OCI-M2 (cell line): ENCODE measurements at regions not wholly inside any gene's neighbourhood (a gene's known extent, or its start where the extent isn't known, plus 50 kb on each side); places are given as distances from the start of the nearest gene placed in this dataset.
"Not testable (repeated sequence)": the region's sequence is repeated elsewhere in the genome, so short reads cannot be mapped to it uniquely, and the experiment has no call there.

Experiments
- DNase-seq: peaks from one replicate; lab custom pipeline; 2025; ENCODE audit not compliant: unreplicated experiment; lab: John Stamatoyannopoulos, UW

GRCh38 chr3:75579981-75580782, 83.9 kb upstream of the FRG2C start:
- DNase-seq, result not testable (repeated sequence)

- DNase-seq, result not testable (repeated sequence)
These were observed 81.6 kb upstream of the FRG2C start for GRCh38 chr3:75582536-75582935.

GRCh38 chr3:75583116-75583515, 81.0 kb upstream of the FRG2C start:
- not testable (repeated sequence) for DNase-seq

- DNase-seq, result not testable (repeated sequence)
These were observed 76.4 kb upstream of the FRG2C start for GRCh38 chr3:75587695-75588094.

- not testable (repeated sequence) for DNase-seq
These were observed 73.7 kb upstream of the FRG2C start for GRCh38 chr3:75590382-75590781.

- DNase-seq, result not testable (repeated sequence)
These were observed 59.7 kb upstream of the FRG2C start for GRCh38 chr3:75604286-75604934.

GRCh38 chr3:75607996-75608395, 56.1 kb upstream of the FRG2C start:
- not testable (repeated sequence) for DNase-seq

- DNase-seq, result not testable (repeated sequence)
These were observed 54.5 kb upstream of the FRG2C start for GRCh38 chr3:75609598-75609997.

- no peak for DNase-seq
These were observed 53.4 kb upstream of the FRG2C start for GRCh38 chr3:75610773-75611172.

- DNase-seq, result not testable (repeated sequence)
These were observed 52.2 kb upstream of the FRG2C start for GRCh38 chr3:75611724-75612460.
